Suprapubic skin (tissue), 4 donors: ENCODE measurements at regions not wholly inside any gene's neighbourhood (a gene's known extent, or its start where the extent isn't known, plus 50 kb on each side); places are given as distances from the start of the nearest gene placed in this dataset.

ENCODE experiments used
- DNase-seq, 2 donors: peaks; one replicate each; pipeline ENCODE4 v3.0.0-alpha.2; 2019; ENCODE audit warnings: low spot score in 2 of 2
- H3K27ac ChIP-seq: fragments of 200-600 bp; sonication (generic); one replicate; pipeline ENCODE4 v1.5.1; 2019
- H3K27me3 ChIP-seq: fragments of 200-600 bp; sonication (generic); one replicate; pipeline ENCODE4 v1.5.1; 2019
- H3K36me3 ChIP-seq: fragments of 200-600 bp; sonication (generic); one replicate; pipeline ENCODE4 v1.5.1; 2019
- H3K4me1 ChIP-seq: fragments of 200-600 bp; sonication (generic); one replicate; pipeline ENCODE4 v1.5.1; 2019
- H3K4me3 ChIP-seq: fragments of 200-600 bp; sonication (generic); one replicate; pipeline ENCODE4 v1.5.1; 2019; ENCODE audit warnings: mild to moderate bottlenecking
- H3K9me3 ChIP-seq: fragments of 200-600 bp; sonication (generic); one replicate; pipeline ENCODE4 v1.5.1; 2019
- EP300 ChIP-seq: sonication (generic); formaldehyde crosslinking; IDR thresholded peaks from one replicate; pipeline ENCODE4 v1.6.1; 2017; ENCODE audit warnings: antibody characterized with exemption
- WGBS: methylation state at CpG from one replicate; pipeline ENCODE4 v1.1.5; 2018; 5-methylcytosine and 5-hydroxymethylcytosine counted together
- TF ChIP-seq, protein P1 (sequence below), 2 donors: fragments of 200-600 bp in 1 of 2; fragments of 450-650 bp in 1 of 2; sonication (generic) in 1 of 2; IDR thresholded peaks; one replicate each; pipeline ENCODE4 v1.5.1; 2016 to 2019; ENCODE audit warnings: antibody characterized with exemption in 2 of 2, mild to moderate bottlenecking in 1 of 2, moderate library complexity in 1 of 2

DNA sequence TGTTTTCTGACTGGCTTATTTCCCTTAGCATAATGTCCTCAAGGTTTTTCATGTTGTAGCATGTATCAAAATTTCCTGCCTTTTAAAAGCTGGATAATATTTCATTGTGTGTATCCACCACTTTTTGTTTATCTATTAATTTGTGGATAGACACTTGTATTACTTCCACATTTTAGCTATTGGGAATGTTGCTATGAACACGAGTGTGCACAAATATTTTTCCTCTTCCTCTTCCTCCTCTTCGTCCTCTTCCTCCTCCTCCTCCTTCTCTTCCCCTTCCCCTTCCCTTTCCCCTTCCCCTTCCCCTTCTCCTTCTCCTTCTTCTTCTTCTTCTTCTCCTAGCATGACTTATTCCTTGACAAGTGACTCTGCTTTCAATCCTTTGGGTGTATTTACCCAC lies 51.2 kb upstream of the KL start:
- WGBS: 48% methylated on average over 2 of the region's 2 CpGs
- Histone ChIP-seq H3K9me3 (no peaks in the 10 kb centered on the region), H3K27ac (no peak overlapping the region), H3K27me3 (no peaks in the 10 kb centered on the region), H3K4me1 (no peaks in the 10 kb centered on the region), H3K4me3 (no peak overlapping the region), H3K36me3 (no peaks in the 10 kb centered on the region)
- TF ChIP-seq EP300: no peak
- TF ChIP-seq, protein P1, sequence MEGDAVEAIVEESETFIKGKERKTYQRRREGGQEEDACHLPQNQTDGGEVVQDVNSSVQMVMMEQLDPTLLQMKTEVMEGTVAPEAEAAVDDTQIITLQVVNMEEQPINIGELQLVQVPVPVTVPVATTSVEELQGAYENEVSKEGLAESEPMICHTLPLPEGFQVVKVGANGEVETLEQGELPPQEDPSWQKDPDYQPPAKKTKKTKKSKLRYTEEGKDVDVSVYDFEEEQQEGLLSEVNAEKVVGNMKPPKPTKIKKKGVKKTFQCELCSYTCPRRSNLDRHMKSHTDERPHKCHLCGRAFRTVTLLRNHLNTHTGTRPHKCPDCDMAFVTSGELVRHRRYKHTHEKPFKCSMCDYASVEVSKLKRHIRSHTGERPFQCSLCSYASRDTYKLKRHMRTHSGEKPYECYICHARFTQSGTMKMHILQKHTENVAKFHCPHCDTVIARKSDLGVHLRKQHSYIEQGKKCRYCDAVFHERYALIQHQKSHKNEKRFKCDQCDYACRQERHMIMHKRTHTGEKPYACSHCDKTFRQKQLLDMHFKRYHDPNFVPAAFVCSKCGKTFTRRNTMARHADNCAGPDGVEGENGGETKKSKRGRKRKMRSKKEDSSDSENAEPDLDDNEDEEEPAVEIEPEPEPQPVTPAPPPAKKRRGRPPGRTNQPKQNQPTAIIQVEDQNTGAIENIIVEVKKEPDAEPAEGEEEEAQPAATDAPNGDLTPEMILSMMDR (IDR thresholded peaks at IDR 0.05): no peak
- no peak for DNase-seq
